ENCODE measurements at regions not wholly inside any gene's neighbourhood (a gene's known extent, or its start where the extent isn't known, plus 50 kb on each side); places are given as distances from the start of the nearest gene placed in this dataset.

DNA sequence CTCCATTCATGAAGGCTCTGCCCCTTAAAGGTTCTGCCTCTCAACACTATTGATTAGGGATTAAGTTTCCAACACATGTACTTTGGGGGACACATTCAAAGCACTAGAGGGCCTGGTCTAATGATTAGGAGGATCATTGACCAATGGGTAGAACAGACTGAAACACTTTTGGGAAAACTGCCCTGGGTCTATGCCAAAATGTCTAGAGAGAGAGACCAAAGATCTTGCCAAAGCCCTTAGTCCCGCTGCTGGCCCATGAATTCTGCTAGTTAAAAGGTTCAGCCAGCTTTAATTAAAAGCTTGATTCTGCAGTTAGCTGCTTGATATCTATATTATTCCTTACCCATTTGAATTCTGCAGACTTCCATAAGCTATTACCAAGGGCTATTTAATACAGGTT lies 613.2 kb downstream of the SLC4A3 start:
- no peaks in the 10 kb centered on the region for H3K9me3 ChIP-seq
- DNase-seq, result no peak
- intact Hi-C loops (cut with DNase I), result no loop called here
- ATAC-seq, result no peak
- no peaks in the 10 kb centered on the region for H3K4me1 ChIP-seq
- H3K27ac ChIP-seq, result no peak overlapping the region
- H3K36me3 ChIP-seq, result no peaks in the 10 kb centered on the region
- no peaks in the 10 kb centered on the region for H3K27me3 ChIP-seq
- TF ChIP-seq, protein P1, sequence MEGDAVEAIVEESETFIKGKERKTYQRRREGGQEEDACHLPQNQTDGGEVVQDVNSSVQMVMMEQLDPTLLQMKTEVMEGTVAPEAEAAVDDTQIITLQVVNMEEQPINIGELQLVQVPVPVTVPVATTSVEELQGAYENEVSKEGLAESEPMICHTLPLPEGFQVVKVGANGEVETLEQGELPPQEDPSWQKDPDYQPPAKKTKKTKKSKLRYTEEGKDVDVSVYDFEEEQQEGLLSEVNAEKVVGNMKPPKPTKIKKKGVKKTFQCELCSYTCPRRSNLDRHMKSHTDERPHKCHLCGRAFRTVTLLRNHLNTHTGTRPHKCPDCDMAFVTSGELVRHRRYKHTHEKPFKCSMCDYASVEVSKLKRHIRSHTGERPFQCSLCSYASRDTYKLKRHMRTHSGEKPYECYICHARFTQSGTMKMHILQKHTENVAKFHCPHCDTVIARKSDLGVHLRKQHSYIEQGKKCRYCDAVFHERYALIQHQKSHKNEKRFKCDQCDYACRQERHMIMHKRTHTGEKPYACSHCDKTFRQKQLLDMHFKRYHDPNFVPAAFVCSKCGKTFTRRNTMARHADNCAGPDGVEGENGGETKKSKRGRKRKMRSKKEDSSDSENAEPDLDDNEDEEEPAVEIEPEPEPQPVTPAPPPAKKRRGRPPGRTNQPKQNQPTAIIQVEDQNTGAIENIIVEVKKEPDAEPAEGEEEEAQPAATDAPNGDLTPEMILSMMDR (IDR thresholded peaks at IDR 0.05), result no peak
- H3K4me3 ChIP-seq, result no peak overlapping the region

GRCh38 chr2:220241423-220241822 lies 614.0 kb downstream of the SLC4A3 start:
- DNase-seq (no peak), ATAC-seq (no peak)
- H3K9me3 ChIP-seq, result no peaks in the 10 kb centered on the region
- intact Hi-C loops (cut with DNase I), result no loop called here
- H3K4me3 ChIP-seq, result no peak overlapping the region
- no peaks in the 10 kb centered on the region for H3K4me1 ChIP-seq
- no peak overlapping the region for H3K27ac ChIP-seq
- H3K27me3 ChIP-seq, result no peaks in the 10 kb centered on the region
- no peaks in the 10 kb centered on the region for H3K36me3 ChIP-seq
- TF ChIP-seq, protein P1 (IDR thresholded peaks at IDR 0.05), result no peak

- Histone ChIP-seq H3K27ac (no peak overlapping the region), H3K36me3 (no peaks in the 10 kb centered on the region), H3K4me1 (no peaks in the 10 kb centered on the region), H3K27me3 (no peaks in the 10 kb centered on the region), H3K9me3 (no peaks in the 10 kb centered on the region), H3K4me3 (no peak overlapping the region)
- no peak for DNase-seq
- intact Hi-C loops (cut with DNase I), result no loop called here
- no peak for ATAC-seq
- TF ChIP-seq, protein P1 (IDR thresholded peaks at IDR 0.05), result no peak
Measured at GRCh38 chr2:220243571-220243970, 616.1 kb downstream of the SLC4A3 start.

- H3K4me3 ChIP-seq, result no peak overlapping the region
- intact Hi-C loops (cut with DNase I), result no loop called here
- no peaks in the 10 kb centered on the region for H3K36me3 ChIP-seq
- H3K27me3 ChIP-seq, result no peaks in the 10 kb centered on the region
- TF ChIP-seq, protein P1 (IDR thresholded peaks at IDR 0.05), result no peak
- no peak for DNase-seq
- no peaks in the 10 kb centered on the region for H3K9me3 ChIP-seq
- H3K27ac ChIP-seq, result no peak overlapping the region
- ATAC-seq, result no peak
- H3K4me1 ChIP-seq, result no peaks in the 10 kb centered on the region
Measured at GRCh38 chr2:220246386-220246785, 619.0 kb downstream of the SLC4A3 start.

DNA sequence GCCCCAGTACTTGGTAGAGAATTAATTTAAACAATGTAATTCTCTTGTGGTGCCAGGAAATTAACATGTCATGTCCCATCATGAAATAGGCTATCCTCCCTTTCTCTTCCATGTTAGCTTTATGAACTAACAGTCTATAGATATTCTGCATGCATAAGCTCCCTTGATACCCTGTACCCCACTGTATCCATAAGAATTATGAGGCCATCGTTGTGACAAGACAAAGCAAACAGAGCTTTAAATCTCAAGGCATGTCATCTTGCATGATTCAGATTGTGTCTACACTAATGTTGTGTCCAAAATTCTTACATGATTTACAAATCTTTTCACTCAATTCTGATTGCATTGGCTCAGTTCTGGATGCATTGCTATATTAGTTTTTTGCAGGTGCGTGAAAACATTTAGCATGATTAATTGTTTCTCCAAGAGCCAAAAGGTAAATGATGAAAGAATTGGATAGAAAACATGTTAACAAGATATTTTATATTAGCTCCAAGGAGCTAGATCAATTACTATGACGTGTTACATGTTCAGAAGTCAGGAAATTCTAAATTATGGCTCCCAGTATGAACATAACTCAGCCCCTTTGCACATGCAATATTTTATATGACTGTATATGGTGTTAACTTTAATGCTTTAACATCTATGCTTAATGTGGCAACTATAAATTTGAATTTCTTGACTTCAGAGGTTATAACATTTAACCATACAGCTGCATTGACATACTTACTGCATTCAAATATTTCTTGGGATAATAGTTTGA lies 620.3 kb downstream of the SLC4A3 start:
- Histone ChIP-seq H3K27me3 (no peaks in the 10 kb centered on the region), H3K36me3 (no peaks in the 10 kb centered on the region), H3K4me3 (no peak overlapping the region), H3K9me3 (no peaks in the 10 kb centered on the region), H3K4me1 (no peaks in the 10 kb centered on the region), H3K27ac (no peak overlapping the region)
- intact Hi-C loops (cut with DNase I), result no loop called here
- TF ChIP-seq, protein P1 (IDR thresholded peaks at IDR 0.05), result no peak
- DNase-seq (no peak), ATAC-seq (no peak)

DNA sequence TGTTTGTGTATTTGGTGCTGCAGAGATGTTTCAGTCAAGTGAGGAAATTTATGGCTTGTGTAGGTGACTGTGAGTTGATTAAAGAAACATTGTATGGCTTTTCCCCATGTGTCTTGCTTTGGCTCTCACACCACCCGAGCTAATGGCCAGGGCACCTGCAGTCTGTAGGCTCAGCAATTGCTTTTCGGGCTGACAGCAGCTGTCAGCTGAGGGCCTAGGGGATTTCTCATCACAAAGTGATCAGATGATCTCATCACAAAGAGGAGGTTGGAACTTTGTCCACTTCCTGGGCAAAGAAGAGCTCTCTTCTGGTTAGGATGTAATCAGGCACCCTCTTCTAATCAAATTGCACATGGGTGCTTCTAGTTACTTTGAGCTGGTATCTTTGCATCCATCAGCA lies 632.2 kb downstream of the SLC4A3 start:
- intact Hi-C loops (cut with DNase I), result no loop called here
- Histone ChIP-seq H3K4me3 (no peak overlapping the region), H3K4me1 (no peaks in the 10 kb centered on the region), H3K27me3 (no peaks in the 10 kb centered on the region), H3K27ac (no peak overlapping the region), H3K9me3 (no peaks in the 10 kb centered on the region), H3K36me3 (no peaks in the 10 kb centered on the region)
- ATAC-seq, result no peak
- no peak for DNase-seq
- TF ChIP-seq, protein P1 (IDR thresholded peaks at IDR 0.05), result no peak

All from upper lobe of right lung (tissue), 1 donor.